HEK293 (cell line): ENCODE measurements at regions not wholly inside any gene's neighbourhood (a gene's known extent, or its start where the extent isn't known, plus 50 kb on each side); places are given as distances from the start of the nearest gene placed in this dataset.

Experiments used
- CTCF ChIP-seq: fragments of 450-650 bp; formaldehyde crosslinking; IDR thresholded peaks from 2 replicates; pipeline ENCODE4 v1.5.1; 2016; ENCODE audit warnings: missing biosample characterization, missing genetic modification characterization
- PBX3 ChIP-seq: sonication (generic); formaldehyde crosslinking; IDR thresholded peaks from 2 replicates; pipeline ENCODE4 v1.8.1; 2022; ENCODE audit warnings: mild to moderate bottlenecking, moderate library complexity, missing genetic modification reagents
- ZBTB49 ChIP-seq: fragments of 450-650 bp; formaldehyde crosslinking; IDR thresholded peaks from 2 replicates; pipeline ENCODE4 v1.5.1; 2016; ENCODE audit warnings: missing biosample characterization, missing genetic modification characterization, low read depth
- ZBTB8A ChIP-seq: fragments of 450-650 bp; formaldehyde crosslinking; IDR thresholded peaks from 2 replicates; pipeline ENCODE4 v1.5.1; 2016; ENCODE audit warnings: missing biosample characterization, missing genetic modification characterization
- ZFP41 ChIP-seq: fragments of 450-650 bp; formaldehyde crosslinking; IDR thresholded peaks from 2 replicates; pipeline ENCODE4 v1.5.1; 2016; ENCODE audit warnings: missing biosample characterization, missing genetic modification characterization, borderline replicate concordance
- ZNF18 ChIP-seq: fragments of 450-650 bp; formaldehyde crosslinking; IDR thresholded peaks from 2 replicates; pipeline ENCODE4 v1.5.1; 2016; ENCODE audit warnings: missing biosample characterization, missing genetic modification characterization
- ZNF274 ChIP-seq, 2 experiments: fragments of 200-500 bp in 1 of 2; fragments of 450-650 bp in 1 of 2; sonication (Bioruptor generic) in 1 of 2; formaldehyde crosslinking in 1 of 2; IDR thresholded peaks; 2 replicates each; pipeline versions ENCODE4 v1.5.1 to v1.6.1; 2014 to 2016; ENCODE audit warnings: borderline replicate concordance in 1 of 2, inconsistent platforms in 1 of 2, low read length in 1 of 2, missing biosample characterization in 1 of 2, missing genetic modification characterization in 1 of 2
- ZNF629 ChIP-seq: fragments of 450-650 bp; formaldehyde crosslinking; IDR thresholded peaks from 2 replicates; pipeline ENCODE4 v1.5.1; 2017; ENCODE audit warnings: missing biosample characterization, missing genetic modification characterization
- ZNF76 ChIP-seq: fragments of 450-650 bp; formaldehyde crosslinking; IDR thresholded peaks from 2 replicates; pipeline ENCODE4; 2016; ENCODE audit warnings: low read depth, missing biosample characterization, missing genetic modification characterization, borderline replicate concordance
- ZNF777 ChIP-seq: fragments of 450-650 bp; formaldehyde crosslinking; IDR thresholded peaks from 2 replicates; pipeline ENCODE4 v1.5.1; 2017; ENCODE audit warnings: missing biosample characterization, missing genetic modification characterization, borderline replicate concordance

GRCh38 chr11:115691030-115691429, 186.8 kb upstream of the CADM1 start:
- TF ChIP-seq CTCF (no peak), ZNF18 (tag by site-specific recombination) (no peak), PBX3 (CRISPR knock-in tag) (no peak), ZBTB8A (tag by site-specific recombination) (no peak), ZNF629 (tag by site-specific recombination) (no peak), ZFP41 (no peak), ZNF274 (IDR thresholded peaks at IDR 0.05; ENCODE audit: low read length) (no peak), ZNF274 (tag by site-specific recombination; IDR thresholded peaks at IDR 0.05; ENCODE audit: borderline replicate concordance) (no peak), ZNF76 (tag by site-specific recombination) (no peak), ZBTB49 (tag by site-specific recombination) (no peak), ZNF777 (no peak)
